GM12875 (cell line): ENCODE measurements at regions not wholly inside any gene's neighbourhood (a gene's known extent, or its start where the extent isn't known, plus 50 kb on each side); places are given as distances from the start of the nearest gene placed in this dataset.
A peak's percentile ranks its signal among the peaks of the same experiment; 100 is the strongest.
"Not testable (repeated sequence)": the region's sequence is repeated elsewhere in the genome, so short reads cannot be mapped to it uniquely, and the experiment has no call there.

Experiments used
- H3K4me3 ChIP-seq: one replicate; pipeline ENCODE4 v1.5.1; 2011; ENCODE audit warnings: low read depth, low read length, control low read depth
- CTCF ChIP-seq: IDR thresholded peaks from 2 replicates; pipeline ENCODE4 v1.5.1; 2011; ENCODE audit warnings: low read depth, mild to moderate bottlenecking, control low read depth, inconsistent platforms, low read length, moderate library complexity, borderline replicate concordance; ENCODE audit not compliant: insufficient read depth

- no peak overlapping the region for H3K4me3 ChIP-seq
- TF ChIP-seq CTCF, result no peak
Measured at GRCh38 chr3:34668915-34669314, 870.5 kb downstream of the PDCD6IP start.

GRCh38 chr3:34669490-34669889, 871.1 kb downstream of the PDCD6IP start:
- no peak for TF ChIP-seq CTCF

GRCh38 chr3:34675383-34676120, 877.1 kb downstream of the PDCD6IP start:
- TF ChIP-seq CTCF, result no peak
- H3K4me3 ChIP-seq, result no peak overlapping the region

More at GRCh38 chr3:34669490-34669889, 871.1 kb downstream of the PDCD6IP start:
- no peak overlapping the region for H3K4me3 ChIP-seq

GRCh38 chr3:34676436-34676835, 878.0 kb downstream of the PDCD6IP start:
- H3K4me3 ChIP-seq, result no peak overlapping the region

GRCh38 chr3:34678575-34678974, 880.1 kb downstream of the PDCD6IP start:
- H3K4me3 ChIP-seq, result no peak overlapping the region
- no peak for TF ChIP-seq CTCF

More at GRCh38 chr3:34676436-34676835, 878.0 kb downstream of the PDCD6IP start:
- TF ChIP-seq CTCF, result no peak

GRCh38 chr3:34679055-34679454, 880.6 kb downstream of the PDCD6IP start:
- not testable (repeated sequence) for H3K4me3 ChIP-seq

GRCh38 chr3:34683851-34684250, 885.4 kb downstream of the PDCD6IP start:
- no peak overlapping the region for H3K4me3 ChIP-seq
- TF ChIP-seq CTCF, result peak; percentile 64; the same call in 1 of the 2 replicates
